Neural crest cell (in vitro differentiated cells): ENCODE measurements at regions not wholly inside any gene's neighbourhood (a gene's known extent, or its start where the extent isn't known, plus 50 kb on each side); places are given as distances from the start of the nearest gene placed in this dataset.
A peak's percentile ranks its signal among the peaks of the same experiment; 100 is the strongest.

Experiments
- DNase-seq: peaks from one replicate; pipeline ENCODE4 v3.0.0; 2021; ENCODE audit warnings: low read depth, mixed read lengths, low spot score
- H3K27ac Mint-ChIP-seq: one replicate; pipeline ENCODE4 v1.8.0; 2021; ENCODE audit warnings: mild to moderate bottlenecking, mixed read lengths; ENCODE audit not compliant: unreplicated experiment
- H3K27me3 Mint-ChIP-seq: 2 replicates; pipeline ENCODE4 v1.8.0; 2021; ENCODE audit warnings: low read depth, mild to moderate bottlenecking, mixed read lengths
- H3K36me3 Mint-ChIP-seq: 2 replicates; pipeline ENCODE4 v1.8.0; 2021; ENCODE audit warnings: low read depth, mild to moderate bottlenecking, mixed read lengths
- H3K4me1 Mint-ChIP-seq: 2 replicates; pipeline ENCODE4 v1.8.0; 2021; ENCODE audit warnings: mixed read lengths
- H3K4me3 Mint-ChIP-seq: one replicate; pipeline ENCODE4 v1.8.0; 2021; ENCODE audit warnings: mild to moderate bottlenecking, mixed read lengths
- H3K9me3 Mint-ChIP-seq: 2 replicates; pipeline ENCODE4 v1.8.0; 2021; ENCODE audit warnings: mixed read lengths
- TF ChIP-seq, protein P1 (sequence below): fragments of 200-600 bp; sonication (generic); conservative IDR thresholded peaks from 2 replicates; pipeline ENCODE4 v1.5.0; 2021; ENCODE audit warnings: antibody characterized with exemption, mild to moderate bottlenecking

DNA sequence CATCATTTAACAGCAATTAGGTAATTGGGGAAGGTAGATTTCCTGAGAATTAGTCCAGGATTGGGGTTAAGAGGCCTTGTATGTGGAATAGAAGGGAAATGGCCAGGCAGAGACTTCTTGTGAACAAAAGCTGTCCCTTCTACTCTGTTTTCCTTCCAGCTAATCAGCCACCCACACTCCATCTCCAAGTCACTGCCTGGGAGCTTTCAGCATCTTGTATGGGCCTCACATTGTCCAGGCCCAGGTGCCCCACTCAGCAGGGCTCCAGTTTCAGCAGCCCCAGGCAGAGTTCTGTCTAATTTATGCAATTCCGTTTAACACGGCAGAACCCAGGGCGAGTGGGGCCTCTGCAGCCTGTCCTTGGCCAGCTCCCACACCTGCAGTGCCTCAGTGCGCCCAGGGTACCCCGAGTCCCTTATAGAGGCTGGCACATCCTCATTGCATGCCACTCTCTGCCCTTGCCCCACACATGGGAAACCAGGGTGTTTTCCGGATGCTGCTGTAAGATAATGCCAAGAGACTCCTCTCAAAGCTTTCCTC is 113.0 kb downstream of the EDN3 start:
- no peaks in the 10 kb centered on the region for H3K36me3 Mint-ChIP-seq
- H3K4me3 Mint-ChIP-seq = peak overlapping the region; percentile 19
- no peaks in the 10 kb centered on the region for H3K27me3 Mint-ChIP-seq
- TF ChIP-seq, protein P1, sequence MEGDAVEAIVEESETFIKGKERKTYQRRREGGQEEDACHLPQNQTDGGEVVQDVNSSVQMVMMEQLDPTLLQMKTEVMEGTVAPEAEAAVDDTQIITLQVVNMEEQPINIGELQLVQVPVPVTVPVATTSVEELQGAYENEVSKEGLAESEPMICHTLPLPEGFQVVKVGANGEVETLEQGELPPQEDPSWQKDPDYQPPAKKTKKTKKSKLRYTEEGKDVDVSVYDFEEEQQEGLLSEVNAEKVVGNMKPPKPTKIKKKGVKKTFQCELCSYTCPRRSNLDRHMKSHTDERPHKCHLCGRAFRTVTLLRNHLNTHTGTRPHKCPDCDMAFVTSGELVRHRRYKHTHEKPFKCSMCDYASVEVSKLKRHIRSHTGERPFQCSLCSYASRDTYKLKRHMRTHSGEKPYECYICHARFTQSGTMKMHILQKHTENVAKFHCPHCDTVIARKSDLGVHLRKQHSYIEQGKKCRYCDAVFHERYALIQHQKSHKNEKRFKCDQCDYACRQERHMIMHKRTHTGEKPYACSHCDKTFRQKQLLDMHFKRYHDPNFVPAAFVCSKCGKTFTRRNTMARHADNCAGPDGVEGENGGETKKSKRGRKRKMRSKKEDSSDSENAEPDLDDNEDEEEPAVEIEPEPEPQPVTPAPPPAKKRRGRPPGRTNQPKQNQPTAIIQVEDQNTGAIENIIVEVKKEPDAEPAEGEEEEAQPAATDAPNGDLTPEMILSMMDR = no peak
- peaks cover 3% of the 10 kb centered on the region for H3K9me3 Mint-ChIP-seq
- peak overlapping the region; percentile 43 for H3K27ac Mint-ChIP-seq
- no peak for DNase-seq
- H3K4me1 Mint-ChIP-seq = peaks cover 19% of the 10 kb centered on the region

DNA sequence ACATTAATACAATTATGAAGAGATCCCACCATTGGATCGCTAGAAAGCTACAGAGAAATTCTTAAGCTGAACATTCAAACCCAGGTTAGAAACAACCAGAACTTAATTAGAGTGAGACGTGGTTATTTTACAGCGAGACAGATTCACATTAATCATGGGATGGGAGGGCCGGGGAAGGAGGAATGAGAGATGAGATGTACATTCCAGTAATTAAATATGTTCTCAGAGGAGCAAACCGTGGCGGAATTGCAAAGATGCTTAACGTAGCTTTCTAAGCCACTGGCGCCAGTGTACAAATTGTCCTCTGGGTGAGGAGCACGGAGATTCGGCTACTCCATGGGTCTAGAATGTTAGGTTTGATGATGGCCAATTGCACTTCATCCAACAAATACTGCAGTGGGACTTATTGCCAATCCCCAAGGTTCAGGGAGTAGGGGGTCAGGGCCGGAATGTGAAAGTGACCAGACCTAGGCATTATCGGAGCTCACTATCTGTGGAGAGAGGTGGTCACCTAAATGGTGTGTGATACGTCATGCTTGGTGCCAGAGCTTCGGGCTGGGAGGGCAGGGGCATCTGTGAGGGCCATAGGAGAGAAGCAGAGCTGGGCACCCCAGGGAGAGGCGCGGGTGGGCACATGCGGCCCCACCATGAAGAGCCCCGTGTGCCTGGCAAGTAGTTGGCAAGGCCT is 114.7 kb downstream of the EDN3 start:
- TF ChIP-seq, protein P1 = no peak
- Mint-ChIP-seq H3K27ac (no peak overlapping the region), H3K4me3 (no peak overlapping the region), H3K9me3 (no peaks in the 10 kb centered on the region), H3K4me1 (peaks cover 19% of the 10 kb centered on the region), H3K36me3 (no peaks in the 10 kb centered on the region), H3K27me3 (peaks cover 5% of the 10 kb centered on the region)
- no peak for DNase-seq

DNA sequence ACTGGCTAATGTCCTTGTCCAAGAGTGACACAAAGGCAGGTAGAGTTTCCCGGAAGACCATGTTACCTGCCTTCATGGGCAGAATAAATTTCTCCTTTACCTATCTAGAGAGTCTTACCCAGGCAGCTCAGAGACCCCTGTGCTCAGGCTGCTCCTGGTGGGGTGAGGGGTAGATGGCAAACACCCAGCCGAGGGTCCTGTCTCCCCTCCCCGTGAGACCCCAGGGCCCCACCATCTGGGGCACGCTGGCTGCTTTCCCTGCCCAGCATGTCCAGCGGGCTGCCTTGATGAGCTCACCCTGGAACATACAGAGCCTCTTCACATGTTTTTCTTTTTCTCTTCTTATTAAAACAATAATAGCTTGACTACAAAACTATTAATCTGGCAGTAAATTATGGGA is 116.5 kb downstream of the EDN3 start:
- H3K4me1 Mint-ChIP-seq = peaks cover 19% of the 10 kb centered on the region
- TF ChIP-seq, protein P1 = no peak
- no peak for DNase-seq
- H3K27me3 Mint-ChIP-seq = peaks cover 7% of the 10 kb centered on the region
- no peak overlapping the region for H3K27ac Mint-ChIP-seq
- no peak overlapping the region for H3K4me3 Mint-ChIP-seq
- no peaks in the 10 kb centered on the region for H3K9me3 Mint-ChIP-seq
- no peaks in the 10 kb centered on the region for H3K36me3 Mint-ChIP-seq

DNA sequence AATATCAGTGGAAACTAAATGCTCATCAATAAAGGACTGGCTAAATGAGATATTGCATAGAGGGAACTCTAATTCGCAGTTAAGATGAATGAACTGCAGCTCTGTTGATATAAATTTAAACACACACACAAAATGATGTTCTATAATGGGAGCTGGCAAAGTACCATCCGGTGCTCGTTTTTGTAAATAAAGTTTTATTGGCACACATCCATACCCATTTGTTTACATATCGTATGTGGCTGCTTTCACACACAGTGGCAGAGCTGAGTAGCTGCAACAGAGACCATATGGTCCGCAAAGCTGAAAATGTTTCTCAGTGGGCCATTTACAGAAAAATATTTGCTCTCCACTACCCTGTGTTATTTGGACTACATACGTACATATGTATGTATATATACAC is 120.7 kb downstream of the EDN3 start:
- Mint-ChIP-seq H3K4me1 (peaks cover 6% of the 10 kb centered on the region), H3K36me3 (no peaks in the 10 kb centered on the region), H3K9me3 (no peaks in the 10 kb centered on the region), H3K27ac (no peak overlapping the region), H3K27me3 (peaks cover 7% of the 10 kb centered on the region), H3K4me3 (no peak overlapping the region)
- DNase-seq = no peak
- TF ChIP-seq, protein P1 = no peak

DNA sequence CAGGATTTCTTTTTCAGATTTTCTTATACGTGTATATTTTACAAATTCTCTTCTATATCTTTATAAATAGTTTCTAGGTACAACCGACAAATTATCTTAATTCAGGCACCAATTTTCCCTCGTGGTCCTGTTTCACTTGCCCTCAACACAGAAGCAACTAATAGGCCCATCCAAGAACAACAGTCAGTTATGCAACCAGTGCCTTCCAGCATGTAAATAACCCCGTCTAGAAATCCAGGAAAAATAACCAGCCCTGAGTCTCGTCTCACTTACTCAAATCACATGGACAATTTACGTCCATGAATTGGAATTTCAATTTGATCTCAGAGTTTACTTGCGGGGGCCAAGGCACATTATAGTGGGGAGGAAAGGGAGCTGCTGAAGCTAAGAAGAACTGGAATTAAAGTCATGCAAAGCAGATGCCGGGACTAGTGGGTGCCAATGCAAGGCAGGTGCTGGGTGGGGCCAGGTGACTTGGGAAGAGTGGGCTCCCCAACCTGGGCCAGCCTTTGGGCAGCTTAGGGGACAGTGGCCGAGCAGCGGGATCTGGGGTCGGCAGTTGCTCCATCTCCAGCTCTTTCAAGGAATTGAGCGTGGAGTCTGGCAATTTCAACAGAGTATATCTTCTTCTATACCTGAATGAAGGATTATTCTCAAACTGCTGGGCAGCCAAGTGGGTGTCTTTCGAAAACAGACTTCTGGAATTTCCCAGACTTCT is 121.7 kb downstream of the EDN3 start:
- no peak for DNase-seq
- peaks cover 7% of the 10 kb centered on the region for H3K27me3 Mint-ChIP-seq
- H3K36me3 Mint-ChIP-seq = no peaks in the 10 kb centered on the region
- H3K27ac Mint-ChIP-seq = no peak overlapping the region
- H3K9me3 Mint-ChIP-seq = no peaks in the 10 kb centered on the region
- TF ChIP-seq, protein P1 = no peak
- no peak overlapping the region for H3K4me3 Mint-ChIP-seq
- H3K4me1 Mint-ChIP-seq = peaks cover 6% of the 10 kb centered on the region
